ENCODE measurements at regions not wholly inside any gene's neighbourhood (a gene's known extent, or its start where the extent isn't known, plus 50 kb on each side); places are given as distances from the start of the nearest gene placed in this dataset.
A peak's percentile ranks its signal among the peaks of the same experiment; 100 is the strongest.

GRCh38 chr11:28703371-28703770 lies 595.2 kb downstream of the METTL15 start:
- DNase-seq (ENCODE audit: low spot score) (no peak), ATAC-seq (ENCODE audit: low read depth) (no peak)
- H3K4me3 ChIP-seq (ENCODE audit: severe bottlenecking): peak overlapping the region; percentile 5
- H3K27me3 ChIP-seq (ENCODE audit: insufficient read depth, poor library complexity, severe bottlenecking): no peaks in the 10 kb centered on the region
- H3K27ac ChIP-seq (ENCODE audit: poor library complexity, severe bottlenecking): peak overlapping the region; percentile 90
- H3K9me3 ChIP-seq (ENCODE audit: severe bottlenecking): peaks cover 4% of the 10 kb centered on the region
- H3K4me1 ChIP-seq (ENCODE audit: insufficient read depth, poor library complexity, severe bottlenecking): peaks cover 25% of the 10 kb centered on the region
- TF ChIP-seq CTCF (IDR thresholded peaks at IDR 0.05; ENCODE audit: poor library complexity, severe bottlenecking): no peak
- no peaks in the 10 kb centered on the region for H3K36me3 ChIP-seq (ENCODE audit: low read depth)

DNA sequence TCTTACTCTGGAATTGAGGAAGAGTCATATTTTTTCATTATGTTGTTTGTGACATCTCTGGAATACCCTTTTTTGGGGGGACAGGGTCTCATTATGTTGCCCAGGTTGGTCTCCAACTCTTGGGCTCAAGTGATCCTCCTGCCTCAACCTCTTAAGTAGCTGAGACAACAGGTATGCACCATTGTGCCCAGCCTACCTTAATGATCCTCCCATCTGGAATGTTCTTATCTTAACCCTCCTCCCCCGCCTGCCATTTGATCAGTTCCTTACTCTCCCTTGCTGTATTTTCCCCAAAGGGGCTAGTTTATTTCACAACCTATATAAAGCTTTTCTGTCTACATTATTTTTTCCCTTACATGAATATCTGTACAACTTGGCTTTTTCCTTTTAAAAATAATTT lies 594.7 kb downstream of the METTL15 start:
- Histone ChIP-seq H3K9me3 (ENCODE audit: severe bottlenecking) (peaks cover 4% of the 10 kb centered on the region), H3K4me1 (ENCODE audit: insufficient read depth, poor library complexity, severe bottlenecking) (peaks cover 25% of the 10 kb centered on the region), H3K4me3 (ENCODE audit: severe bottlenecking) (peak overlapping the region; percentile 5), H3K27me3 (ENCODE audit: insufficient read depth, poor library complexity, severe bottlenecking) (no peaks in the 10 kb centered on the region), H3K27ac (ENCODE audit: poor library complexity, severe bottlenecking) (peak overlapping the region; percentile 90), H3K36me3 (ENCODE audit: low read depth) (no peaks in the 10 kb centered on the region)
- DNase-seq (ENCODE audit: low spot score): no peak
- TF ChIP-seq CTCF (IDR thresholded peaks at IDR 0.05; ENCODE audit: poor library complexity, severe bottlenecking): no peak
- ATAC-seq (ENCODE audit: low read depth): peak; percentile 57

DNA sequence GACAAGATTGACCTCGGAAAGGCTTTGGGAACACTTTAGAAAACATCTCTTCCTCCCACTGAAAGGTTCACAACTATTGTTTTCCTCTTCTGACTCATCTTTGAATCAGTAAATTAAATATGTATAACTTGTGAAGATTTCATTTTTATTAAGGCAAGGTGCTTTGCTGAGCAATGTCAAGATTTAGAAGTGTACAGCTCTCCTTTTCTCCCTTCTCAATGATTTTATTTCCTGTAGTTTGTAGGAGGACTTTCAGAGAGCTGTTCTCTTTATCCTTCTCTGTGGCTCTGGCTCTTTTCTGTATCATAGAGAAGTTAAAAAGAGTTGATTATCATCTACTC lies 594.2 kb downstream of the METTL15 start:
- Histone ChIP-seq H3K4me3 (ENCODE audit: severe bottlenecking) (peak overlapping the region; percentile 5), H3K27me3 (ENCODE audit: insufficient read depth, poor library complexity, severe bottlenecking) (no peaks in the 10 kb centered on the region), H3K27ac (ENCODE audit: poor library complexity, severe bottlenecking) (peak overlapping the region; percentile 90), H3K4me1 (ENCODE audit: insufficient read depth, poor library complexity, severe bottlenecking) (peaks cover 25% of the 10 kb centered on the region), H3K9me3 (ENCODE audit: severe bottlenecking) (peaks cover 4% of the 10 kb centered on the region), H3K36me3 (ENCODE audit: low read depth) (no peaks in the 10 kb centered on the region)
- no peak for TF ChIP-seq CTCF (IDR thresholded peaks at IDR 0.05; ENCODE audit: poor library complexity, severe bottlenecking)
- ATAC-seq (ENCODE audit: low read depth) (peak; percentile 73), DNase-seq (ENCODE audit: low spot score) (no peak)

DNA sequence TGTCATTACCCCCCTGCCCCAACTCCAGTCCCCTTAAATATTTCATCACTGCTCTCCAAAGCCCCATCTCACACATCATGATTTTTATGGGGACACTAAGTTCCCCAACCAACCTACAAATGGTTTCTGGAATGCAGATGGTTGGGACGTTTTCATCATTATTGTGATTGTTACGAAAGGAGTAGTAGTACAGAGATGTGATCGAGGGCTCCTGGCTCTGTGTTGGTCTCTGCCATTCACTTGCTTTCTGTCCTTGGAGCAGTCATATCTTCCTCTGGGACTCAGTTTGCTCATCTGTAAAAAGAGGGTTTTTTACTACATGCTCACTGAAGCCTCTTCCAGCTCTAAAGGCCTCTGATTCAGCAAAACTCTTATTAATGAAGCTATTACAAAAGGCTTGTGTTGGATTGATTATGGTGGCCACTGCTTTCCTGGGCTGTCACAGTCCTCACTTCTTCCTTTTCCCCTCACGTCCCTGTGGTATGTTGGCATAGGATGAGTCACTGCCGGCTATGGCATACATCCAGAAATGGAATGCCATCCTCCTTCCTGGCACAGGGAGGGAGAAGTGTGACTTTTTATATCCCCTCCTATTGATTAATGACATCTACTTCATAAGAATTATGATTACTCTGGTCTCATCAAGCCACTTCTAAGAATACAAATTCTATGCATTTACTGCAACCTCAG lies 593.7 kb downstream of the METTL15 start:
- ATAC-seq (ENCODE audit: low read depth): peak; percentile 74
- peak overlapping the region; percentile 90 for H3K27ac ChIP-seq (ENCODE audit: poor library complexity, severe bottlenecking)

More for the DNA sequence above, 593.7 kb downstream of the METTL15 start:
- Histone ChIP-seq H3K27me3 (ENCODE audit: insufficient read depth, poor library complexity, severe bottlenecking) (no peaks in the 10 kb centered on the region), H3K9me3 (ENCODE audit: severe bottlenecking) (peaks cover 4% of the 10 kb centered on the region), H3K4me3 (ENCODE audit: severe bottlenecking) (no peak overlapping the region), H3K36me3 (ENCODE audit: low read depth) (no peaks in the 10 kb centered on the region), H3K4me1 (ENCODE audit: insufficient read depth, poor library complexity, severe bottlenecking) (peaks cover 25% of the 10 kb centered on the region)
- peak; percentile 68 for DNase-seq (ENCODE audit: low spot score)
- no peak for TF ChIP-seq CTCF (IDR thresholded peaks at IDR 0.05; ENCODE audit: poor library complexity, severe bottlenecking)

All from RWPE2 (cell line).